Esophagus squamous epithelium (tissue), 5 donors: ENCODE measurements at regions not wholly inside any gene's neighbourhood (a gene's known extent, or its start where the extent isn't known, plus 50 kb on each side); places are given as distances from the start of the nearest gene placed in this dataset.

ENCODE experiments used
- DNase-seq: peaks from one replicate; lab custom pipeline; 2025; lab: John Stamatoyannopoulos, UW
- H3K27ac ChIP-seq, 4 donors: fragments of 200-600 bp; sonication (generic); one replicate each; pipeline ENCODE4 v1.5.1; 2016 to 2019; ENCODE audit warnings: mild to moderate bottlenecking in 1 of 4
- H3K27me3 ChIP-seq, 4 donors: fragments of 200-600 bp; sonication (generic); 1 replicate in 3 of 4; 2 replicates in 1 of 4; pipeline versions ENCODE4 v1.5.1 to v1.6.0; 2017 to 2021; ENCODE audit warnings: antibody characterized with exemption in 1 of 4
- H3K36me3 ChIP-seq, 3 donors: fragments of 200-600 bp; sonication (generic); one replicate each; pipeline ENCODE4 v1.5.1; 2016 to 2019
- H3K4me1 ChIP-seq, 3 donors: fragments of 200-600 bp; sonication (generic); one replicate each; pipeline ENCODE4 v1.5.1; 2017 to 2019
- H3K4me3 ChIP-seq, 4 donors: fragments of 200-600 bp; sonication (generic); 1 replicate in 3 of 4; 2 replicates in 1 of 4; pipeline ENCODE4 v1.5.1; 2016 to 2019; ENCODE audit warnings: mild to moderate bottlenecking in 2 of 4, moderate library complexity in 1 of 4
- H3K9me3 ChIP-seq, 3 donors: fragments of 200-600 bp; sonication (generic); one replicate each; pipeline ENCODE4 v1.5.1; 2016 to 2019
- CTCF ChIP-seq, 6 experiments: fragments of 450-650 bp in 4 of 6; fragments of 200-600 bp in 2 of 6; sonication (generic) in 2 of 6; IDR thresholded peaks; one replicate each; pipeline ENCODE4 v1.5.1; 2016 to 2019; ENCODE audit warnings: antibody characterized with exemption in 6 of 6, mild to moderate bottlenecking in 4 of 6, moderate library complexity in 4 of 6
- POLR2A ChIP-seq, 4 donors: fragments of 450-650 bp; IDR thresholded peaks; one replicate each; pipeline ENCODE4 v1.6.1; 2017; ENCODE audit warnings: antibody characterized with exemption in 4 of 4, mild to moderate bottlenecking in 4 of 4, moderate library complexity in 3 of 4
- WGBS, 2 donors: methylation state at CpG; one replicate each; pipeline ENCODE4 v1.1.5; 2018; 5-methylcytosine and 5-hydroxymethylcytosine counted together
- intact Hi-C: fragments of 100-400 bp; cut with DNase I; formaldehyde crosslinking; loops from one replicate; pipeline ENCODE4 v1.15.0; 2022
- donor health status: DM: yes; HTN: yes; CAD: no.

- WGBS, 2 donors = 69 to 74% methylated on average over 5 of the region's 5 CpGs
- TF ChIP-seq POLR2A (IDR thresholded peaks at IDR 0.05) (no peak), CTCF (IDR thresholded peaks at IDR 0.05) (no peak)
- intact Hi-C loops = no loop called here
- no peaks in the 10 kb centered on the region for H3K36me3 ChIP-seq
- H3K4me1 ChIP-seq = no peaks in the 10 kb centered on the region
- no peak overlapping the region for H3K4me3 ChIP-seq
- no peak overlapping the region for H3K27ac ChIP-seq
- no peaks in the 10 kb centered on the region for H3K9me3 ChIP-seq
- peaks cover 0 to 26% (median 0%) of the 10 kb centered on the region in 4 donors for H3K27me3 ChIP-seq
- no peak for DNase-seq
Measured at GRCh38 chr1:62993844-62994243, 209.9 kb downstream of the ATG4C start.

- Histone ChIP-seq H3K4me3 (no peak overlapping the region), H3K4me1 (no peaks in the 10 kb centered on the region), H3K36me3 (no peaks in the 10 kb centered on the region), H3K27ac (no peak overlapping the region), H3K9me3 (no peaks in the 10 kb centered on the region), H3K27me3 (peaks cover 0 to 21% (median 0%) of the 10 kb centered on the region in 4 donors)
- intact Hi-C loops = no loop called here
- WGBS, 2 donors = 74 to 77% methylated on average over 4 of the region's 4 CpGs
- TF ChIP-seq POLR2A (IDR thresholded peaks at IDR 0.05) (no peak), CTCF (IDR thresholded peaks at IDR 0.05) (no peak)
- no peak for DNase-seq
Measured at GRCh38 chr1:62995173-62995572, 211.2 kb downstream of the ATG4C start.

- no peak for DNase-seq
- 77 to 89% methylated on average over 5 of the region's 5 CpGs for WGBS, 2 donors
- Histone ChIP-seq H3K27ac (no peak overlapping the region), H3K36me3 (no peaks in the 10 kb centered on the region), H3K4me1 (no peaks in the 10 kb centered on the region), H3K27me3 (peaks cover 0 to 4% (median 1%) of the 10 kb centered on the region in 4 donors), H3K4me3 (no peak overlapping the region), H3K9me3 (no peaks in the 10 kb centered on the region)
- intact Hi-C loops = no loop called here
- no peak for TF ChIP-seq CTCF (IDR thresholded peaks at IDR 0.05)
- TF ChIP-seq POLR2A (IDR thresholded peaks at IDR 0.05) = no peak
Measured at GRCh38 chr1:62997884-62998283, 214.0 kb downstream of the ATG4C start.

GRCh38 chr1:62998845-62999649, 215.1 kb downstream of the ATG4C start:
- intact Hi-C loops = no loop called here
- no peak for DNase-seq
- 77 to 90% methylated on average over 10 of the region's 10 CpGs for WGBS, 2 donors
- TF ChIP-seq POLR2A (IDR thresholded peaks at IDR 0.05) = no peak
- TF ChIP-seq CTCF (IDR thresholded peaks at IDR 0.05) = no peak
- Histone ChIP-seq H3K27ac (no peak overlapping the region), H3K4me3 (no peak overlapping the region), H3K4me1 (no peaks in the 10 kb centered on the region), H3K27me3 (peaks cover 0 to 3% (median under 1%) of the 10 kb centered on the region in 4 donors), H3K9me3 (no peaks in the 10 kb centered on the region), H3K36me3 (no peaks in the 10 kb centered on the region)

- WGBS, 2 donors = 40 to 69% methylated on average over 8 to 10 of the region's 10 CpGs
- Histone ChIP-seq H3K27ac (no peak overlapping the region), H3K4me3 (no peak overlapping the region), H3K4me1 (no peaks in the 10 kb centered on the region), H3K27me3 (peaks cover 0 to 3% (median 0%) of the 10 kb centered on the region in 4 donors), H3K36me3 (no peaks in the 10 kb centered on the region), H3K9me3 (no peaks in the 10 kb centered on the region)
- no peak for TF ChIP-seq POLR2A (IDR thresholded peaks at IDR 0.05)
- no peak for TF ChIP-seq CTCF (IDR thresholded peaks at IDR 0.05)
- intact Hi-C loops = no loop called here
- no peak for DNase-seq
Measured at GRCh38 chr1:63000508-63000907, 216.6 kb downstream of the ATG4C start.
